Endothelial cell (in vitro differentiated cells): ENCODE measurements at regions not wholly inside any gene's neighbourhood (a gene's known extent, or its start where the extent isn't known, plus 50 kb on each side); places are given as distances from the start of the nearest gene placed in this dataset.

ENCODE experiments used
- DNase-seq: peaks from one replicate; pipeline ENCODE4 v3.0.0; 2021; ENCODE audit warnings: low spot score
- H3K27ac Mint-ChIP-seq: one replicate; pipeline ENCODE4 v1.8.0; 2021; ENCODE audit warnings: mixed read lengths, inconsistent platforms; ENCODE audit not compliant: unreplicated experiment
- H3K27me3 Mint-ChIP-seq: one replicate; pipeline ENCODE4 v1.8.0; 2021; ENCODE audit warnings: mild to moderate bottlenecking, moderate library complexity, mixed read lengths, inconsistent platforms; ENCODE audit not compliant: unreplicated experiment
- H3K36me3 Mint-ChIP-seq: one replicate; pipeline ENCODE4 v1.8.0; 2021; ENCODE audit warnings: mild to moderate bottlenecking, low read depth, mixed read lengths, inconsistent platforms; ENCODE audit not compliant: unreplicated experiment
- H3K4me1 Mint-ChIP-seq: one replicate; pipeline ENCODE4 v1.8.0; 2021; ENCODE audit warnings: mild to moderate bottlenecking, mixed read lengths, inconsistent platforms; ENCODE audit not compliant: unreplicated experiment
- H3K4me3 Mint-ChIP-seq: one replicate; pipeline ENCODE4 v1.8.0; 2021; ENCODE audit warnings: mild to moderate bottlenecking, mixed read lengths, inconsistent platforms; ENCODE audit not compliant: unreplicated experiment
- H3K9me3 Mint-ChIP-seq: one replicate; pipeline ENCODE4 v1.8.0; 2021; ENCODE audit warnings: mixed read lengths, inconsistent platforms; ENCODE audit not compliant: unreplicated experiment
- CTCF ChIP-seq: fragments of 200-600 bp; sonication (generic); IDR thresholded peaks from one replicate; pipeline ENCODE4 v1.5.0; 2021; ENCODE audit warnings: antibody characterized with exemption; ENCODE audit not compliant: unreplicated experiment

GRCh38 chr12:107470645-107471044 is 215.0 kb upstream of the PWP1 start:
- peaks cover 4% of the 10 kb centered on the region for H3K27me3 Mint-ChIP-seq
- no peak for TF ChIP-seq CTCF
- no peak overlapping the region for H3K4me3 Mint-ChIP-seq
- no peaks in the 10 kb centered on the region for H3K4me1 Mint-ChIP-seq
- no peak for DNase-seq
- no peaks in the 10 kb centered on the region for H3K9me3 Mint-ChIP-seq
- no peaks in the 10 kb centered on the region for H3K36me3 Mint-ChIP-seq
- no peak overlapping the region for H3K27ac Mint-ChIP-seq

GRCh38 chr12:107472308-107472707 is 213.3 kb upstream of the PWP1 start:
- Mint-ChIP-seq H3K27ac (no peak overlapping the region), H3K4me3 (no peak overlapping the region), H3K27me3 (peaks cover 4% of the 10 kb centered on the region), H3K4me1 (no peaks in the 10 kb centered on the region), H3K36me3 (no peaks in the 10 kb centered on the region), H3K9me3 (no peaks in the 10 kb centered on the region)
- no peak for TF ChIP-seq CTCF
- DNase-seq, result no peak

- no peak overlapping the region for H3K4me3 Mint-ChIP-seq
- no peaks in the 10 kb centered on the region for H3K4me1 Mint-ChIP-seq
- no peaks in the 10 kb centered on the region for H3K9me3 Mint-ChIP-seq
Observed at GRCh38 chr12:107474099-107474498, 211.5 kb upstream of the PWP1 start.

GRCh38 chr12:107474639-107475539 is 210.7 kb upstream of the PWP1 start:
- no peak overlapping the region for H3K4me3 Mint-ChIP-seq

More at GRCh38 chr12:107474099-107474498, 211.5 kb upstream of the PWP1 start:
- Mint-ChIP-seq H3K27ac (no peak overlapping the region), H3K27me3 (peaks cover 4% of the 10 kb centered on the region), H3K36me3 (no peaks in the 10 kb centered on the region)
- no peak for DNase-seq
- TF ChIP-seq CTCF, result no peak

More at GRCh38 chr12:107474639-107475539, 210.7 kb upstream of the PWP1 start:
- no peaks in the 10 kb centered on the region for H3K36me3 Mint-ChIP-seq
- no peaks in the 10 kb centered on the region for H3K4me1 Mint-ChIP-seq
- no peak overlapping the region for H3K27ac Mint-ChIP-seq
- peaks cover 2% of the 10 kb centered on the region for H3K27me3 Mint-ChIP-seq
- TF ChIP-seq CTCF, result no peak
- H3K9me3 Mint-ChIP-seq, result no peaks in the 10 kb centered on the region
- DNase-seq, result no peak
